ENCODE measurements at regions not wholly inside any gene's neighbourhood (a gene's known extent, or its start where the extent isn't known, plus 50 kb on each side); places are given as distances from the start of the nearest gene placed in this dataset.

DNA sequence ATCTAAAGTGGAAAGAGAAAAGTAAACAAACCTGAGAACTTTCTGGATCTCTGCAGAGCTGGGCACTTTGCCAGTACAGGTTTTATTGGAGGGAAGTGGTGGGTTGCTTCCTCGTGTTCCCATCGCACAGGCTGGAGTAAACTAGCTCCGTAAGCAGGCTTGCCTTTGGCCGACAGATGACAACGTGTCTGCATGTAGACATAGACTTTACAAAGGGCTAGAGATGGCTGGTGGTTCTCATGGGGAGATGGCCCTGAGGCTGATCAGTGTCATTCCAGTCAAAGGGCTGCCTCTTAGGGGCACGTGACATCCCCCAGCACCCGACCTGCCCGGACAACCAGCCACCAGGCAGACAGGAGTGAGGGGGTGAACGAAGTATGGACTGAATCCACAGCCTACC is 98.8 kb downstream of the YTHDF1 start:
- TF ChIP-seq, protein P1, sequence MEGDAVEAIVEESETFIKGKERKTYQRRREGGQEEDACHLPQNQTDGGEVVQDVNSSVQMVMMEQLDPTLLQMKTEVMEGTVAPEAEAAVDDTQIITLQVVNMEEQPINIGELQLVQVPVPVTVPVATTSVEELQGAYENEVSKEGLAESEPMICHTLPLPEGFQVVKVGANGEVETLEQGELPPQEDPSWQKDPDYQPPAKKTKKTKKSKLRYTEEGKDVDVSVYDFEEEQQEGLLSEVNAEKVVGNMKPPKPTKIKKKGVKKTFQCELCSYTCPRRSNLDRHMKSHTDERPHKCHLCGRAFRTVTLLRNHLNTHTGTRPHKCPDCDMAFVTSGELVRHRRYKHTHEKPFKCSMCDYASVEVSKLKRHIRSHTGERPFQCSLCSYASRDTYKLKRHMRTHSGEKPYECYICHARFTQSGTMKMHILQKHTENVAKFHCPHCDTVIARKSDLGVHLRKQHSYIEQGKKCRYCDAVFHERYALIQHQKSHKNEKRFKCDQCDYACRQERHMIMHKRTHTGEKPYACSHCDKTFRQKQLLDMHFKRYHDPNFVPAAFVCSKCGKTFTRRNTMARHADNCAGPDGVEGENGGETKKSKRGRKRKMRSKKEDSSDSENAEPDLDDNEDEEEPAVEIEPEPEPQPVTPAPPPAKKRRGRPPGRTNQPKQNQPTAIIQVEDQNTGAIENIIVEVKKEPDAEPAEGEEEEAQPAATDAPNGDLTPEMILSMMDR (IDR thresholded peaks at IDR 0.05; ENCODE audit: poor library complexity, severe bottlenecking): no peak
- no peaks in the 10 kb centered on the region for H3K4me1 ChIP-seq (ENCODE audit: insufficient read depth, poor library complexity, severe bottlenecking)
- H3K4me3 ChIP-seq (ENCODE audit: severe bottlenecking): no peak overlapping the region
- H3K27me3 ChIP-seq (ENCODE audit: insufficient read depth, poor library complexity, severe bottlenecking): peaks cover 46% of the 10 kb centered on the region
- H3K36me3 ChIP-seq (ENCODE audit: low read depth): no peaks in the 10 kb centered on the region
- ATAC-seq (ENCODE audit: low read depth) (no peak), DNase-seq (ENCODE audit: low spot score) (peak; percentile 63)
- no peaks in the 10 kb centered on the region for H3K9me3 ChIP-seq (ENCODE audit: severe bottlenecking)
- no peak overlapping the region for H3K27ac ChIP-seq (ENCODE audit: poor library complexity, severe bottlenecking)

DNA sequence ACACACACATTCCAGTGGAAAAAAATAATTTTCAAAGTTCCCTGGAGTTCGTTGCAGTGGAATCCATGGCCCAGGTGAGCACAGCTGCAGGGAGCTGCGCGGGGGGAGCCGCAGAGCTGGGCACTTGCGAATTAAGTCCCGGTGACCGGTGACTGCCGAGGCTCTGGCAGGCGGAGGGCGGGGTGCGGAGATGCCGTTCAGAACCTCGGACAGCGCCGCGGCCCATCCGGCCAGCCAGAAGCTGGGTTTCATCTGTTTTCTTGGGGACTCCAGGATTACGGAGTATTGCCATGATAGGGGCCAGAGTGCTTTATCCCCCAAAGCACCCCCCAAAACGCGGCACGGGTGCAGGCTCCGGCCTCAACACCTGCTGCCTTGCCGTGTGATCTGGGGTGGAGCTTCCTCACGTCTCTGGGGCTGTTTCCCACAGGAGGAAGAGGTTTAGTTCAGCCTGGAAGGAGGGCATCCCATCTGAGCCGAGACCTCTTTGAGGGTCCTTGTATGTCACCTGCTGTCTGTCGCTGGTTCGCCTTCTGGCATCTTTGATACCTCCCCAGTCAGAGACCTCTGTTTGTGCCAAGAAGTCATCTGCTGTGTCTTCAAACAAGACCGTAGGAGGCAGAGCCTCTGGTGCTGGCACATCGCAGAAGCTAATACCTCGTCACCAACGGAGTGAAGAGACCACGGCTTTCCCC is 99.4 kb downstream of the YTHDF1 start:
- no peak overlapping the region for H3K4me3 ChIP-seq (ENCODE audit: severe bottlenecking)
- no peaks in the 10 kb centered on the region for H3K36me3 ChIP-seq (ENCODE audit: low read depth)
- ATAC-seq (ENCODE audit: low read depth) (peak; percentile 26; the same call in 1 of the 3 replicates), DNase-seq (ENCODE audit: low spot score) (peak; percentile 75)
- H3K4me1 ChIP-seq (ENCODE audit: insufficient read depth, poor library complexity, severe bottlenecking): no peaks in the 10 kb centered on the region
- no peaks in the 10 kb centered on the region for H3K9me3 ChIP-seq (ENCODE audit: severe bottlenecking)
- H3K27ac ChIP-seq (ENCODE audit: poor library complexity, severe bottlenecking): no peak overlapping the region
- peaks cover 51% of the 10 kb centered on the region for H3K27me3 ChIP-seq (ENCODE audit: insufficient read depth, poor library complexity, severe bottlenecking)
- TF ChIP-seq, protein P1 (IDR thresholded peaks at IDR 0.05; ENCODE audit: poor library complexity, severe bottlenecking): no peak

DNA sequence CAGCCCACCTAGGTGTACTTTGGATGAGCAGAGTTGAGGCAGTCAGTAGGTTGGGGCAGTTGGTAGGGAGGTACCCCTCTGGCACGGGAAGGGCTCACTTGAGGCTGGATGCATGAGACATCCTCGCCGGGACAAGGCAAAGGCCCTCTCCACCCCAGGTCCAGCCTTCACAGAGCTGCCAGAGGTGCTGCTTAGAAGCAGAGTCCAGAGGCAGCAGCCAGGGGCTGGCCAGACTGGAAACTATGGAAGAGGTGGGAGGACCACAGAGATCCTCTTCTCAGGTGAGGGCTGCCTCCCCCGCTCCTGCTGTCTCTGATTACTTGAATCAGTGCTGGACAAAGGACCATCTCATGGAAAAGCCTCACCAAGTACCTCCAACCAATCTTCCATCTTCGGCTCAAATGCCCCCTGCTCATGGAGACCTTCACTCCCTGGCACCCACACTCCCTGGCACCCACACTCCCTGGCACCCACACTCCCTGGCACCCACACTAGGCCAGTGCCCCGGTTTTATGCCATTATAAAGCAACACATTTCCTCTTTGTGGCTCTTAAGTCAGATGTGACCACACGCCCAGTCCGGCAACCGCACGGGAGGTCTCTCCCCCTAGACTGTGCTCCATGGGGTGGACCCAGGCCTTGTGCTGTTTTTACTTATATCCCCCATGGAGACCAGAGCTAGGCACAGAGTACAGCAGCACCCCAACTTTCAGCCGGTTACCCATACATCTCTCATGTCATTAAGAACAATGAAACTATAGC is 100.1 kb downstream of the YTHDF1 start:
- H3K27ac ChIP-seq (ENCODE audit: poor library complexity, severe bottlenecking): no peak overlapping the region
- peaks cover 53% of the 10 kb centered on the region for H3K27me3 ChIP-seq (ENCODE audit: insufficient read depth, poor library complexity, severe bottlenecking)
- no peaks in the 10 kb centered on the region for H3K36me3 ChIP-seq (ENCODE audit: low read depth)
- peak; percentile 73 for DNase-seq (ENCODE audit: low spot score)
- TF ChIP-seq, protein P1 (IDR thresholded peaks at IDR 0.05; ENCODE audit: poor library complexity, severe bottlenecking): no peak
- no peak for ATAC-seq (ENCODE audit: low read depth)
- peaks cover 2% of the 10 kb centered on the region for H3K9me3 ChIP-seq (ENCODE audit: severe bottlenecking)
- no peaks in the 10 kb centered on the region for H3K4me1 ChIP-seq (ENCODE audit: insufficient read depth, poor library complexity, severe bottlenecking)
- H3K4me3 ChIP-seq (ENCODE audit: severe bottlenecking): no peak overlapping the region

DNA sequence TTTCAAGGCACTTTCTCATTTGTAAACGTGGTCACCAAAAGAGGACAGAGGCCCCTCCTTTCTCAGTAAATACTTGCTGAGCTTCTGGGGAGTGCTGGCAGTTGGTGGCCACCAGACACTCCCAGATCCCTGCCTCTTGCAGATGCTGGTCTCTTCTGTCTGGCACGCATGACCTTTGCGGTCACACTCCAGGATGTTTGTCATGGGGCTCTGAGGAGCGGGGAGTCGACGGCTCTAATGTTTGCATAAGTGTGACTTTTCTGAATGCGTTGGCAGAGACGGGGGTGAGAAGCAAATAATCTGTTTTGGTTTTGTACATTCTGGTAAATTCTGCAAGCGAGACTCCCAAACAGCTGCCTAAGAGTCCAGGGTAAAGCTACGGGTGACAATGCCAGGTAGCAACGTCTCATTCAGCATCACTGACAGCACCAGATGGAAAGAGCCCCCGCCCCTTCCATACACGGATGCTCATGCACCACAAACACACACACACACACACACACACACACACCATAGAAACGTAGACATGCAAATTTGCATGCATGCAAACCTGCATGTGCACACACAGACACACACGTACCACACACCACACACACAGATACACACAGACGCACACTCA is 101.1 kb downstream of the YTHDF1 start:
- peaks cover 50% of the 10 kb centered on the region for H3K27me3 ChIP-seq (ENCODE audit: insufficient read depth, poor library complexity, severe bottlenecking)

More for the DNA sequence above, 101.1 kb downstream of the YTHDF1 start:
- H3K4me1 ChIP-seq (ENCODE audit: insufficient read depth, poor library complexity, severe bottlenecking): no peaks in the 10 kb centered on the region
- DNase-seq (ENCODE audit: low spot score) (peak; percentile 60), ATAC-seq (ENCODE audit: low read depth) (no peak)
- peaks cover 2% of the 10 kb centered on the region for H3K9me3 ChIP-seq (ENCODE audit: severe bottlenecking)
- no peak overlapping the region for H3K4me3 ChIP-seq (ENCODE audit: severe bottlenecking)
- no peaks in the 10 kb centered on the region for H3K36me3 ChIP-seq (ENCODE audit: low read depth)
- H3K27ac ChIP-seq (ENCODE audit: poor library complexity, severe bottlenecking): no peak overlapping the region
- TF ChIP-seq, protein P1 (IDR thresholded peaks at IDR 0.05; ENCODE audit: poor library complexity, severe bottlenecking): no peak
